Heart right ventricle (tissue), 16 donors: ENCODE measurements at regions not wholly inside any gene's neighbourhood (a gene's known extent, or its start where the extent isn't known, plus 50 kb on each side); places are given as distances from the start of the nearest gene placed in this dataset.

Experiments used
- ATAC-seq, 8 donors: fragments of 200-7000 bp; cut with Tn5 transposase; one replicate each; pipeline ENCODE4 v1.9.1; 2020; ENCODE audit warnings: mild to moderate bottlenecking in 8 of 8, moderate library complexity in 8 of 8, moderate number of reproducible peaks in 1 of 8
- DNase-seq, 2 donors: peaks; one replicate each; pipeline ENCODE4 v3.0.0-alpha.2; 2020
- H3K27ac ChIP-seq, 10 donors: fragments of 200-600 bp; sonication (generic) in 2 of 10; one replicate each; pipeline versions ENCODE4 v1.5.0 to v1.8.0; 2020 to 2022; ENCODE audit warnings: mild to moderate bottlenecking in 3 of 10
- H3K27me3 ChIP-seq, 7 donors: fragments of 200-600 bp; one replicate each; pipeline ENCODE4 v1.8.0; 2021 to 2022; ENCODE audit warnings: mild to moderate bottlenecking in 2 of 7
- H3K36me3 ChIP-seq, 9 donors: fragments of 200-600 bp; sonication (generic) in 1 of 9; one replicate each; pipeline versions ENCODE4 v1.5.0 to v1.8.0; 2020 to 2022; ENCODE audit warnings: mild to moderate bottlenecking in 2 of 9
- H3K4me1 ChIP-seq, 9 donors: fragments of 200-600 bp; sonication (generic) in 1 of 9; one replicate each; pipeline versions ENCODE4 v1.5.0 to v1.8.0; 2020 to 2022; ENCODE audit warnings: mild to moderate bottlenecking in 4 of 9
- H3K4me3 ChIP-seq, 10 donors: fragments of 200-600 bp; sonication (generic) in 2 of 10; one replicate each; pipeline versions ENCODE4 v1.5.0 to v1.8.0; 2020 to 2022; ENCODE audit warnings: mild to moderate bottlenecking in 7 of 10, moderate library complexity in 2 of 10
- H3K9me3 ChIP-seq, 11 donors: fragments of 200-600 bp in 10 of 11; sonication (generic) in 2 of 11; one replicate each; pipeline versions ENCODE4 v1.5.0 to v1.8.0; 2013 to 2022; ENCODE audit warnings: mild to moderate bottlenecking in 2 of 11, control low read depth in 1 of 11, moderate library complexity in 1 of 11
- CTCF ChIP-seq, 9 donors: fragments of 200-600 bp; sonication (generic) in 2 of 9; IDR thresholded peaks; one replicate each; pipeline versions ENCODE4 v1.5.0 to v1.8.0; 2021 to 2022; ENCODE audit warnings: antibody characterized with exemption in 9 of 9, mild to moderate bottlenecking in 5 of 9, moderate library complexity in 1 of 9
- WGBS, 2 donors: extraction: QIAGEN DNeasy Blood & Tissue Kit; methylation state at CpG; one replicate each; pipeline ENCODE4 v1.1.7; 2013; ENCODE audit warnings: inconsistent platforms in 1 of 2; 5-methylcytosine and 5-hydroxymethylcytosine counted together
- intact Hi-C, 10 donors: fragments of 100-400 bp; cut with DNase I; formaldehyde crosslinking; loops; one replicate each; pipeline versions ENCODE4 v1.11.1 to v1.14.2; 2022
- donor health status: Arrhythmogenic right ventricular cardiomyopathy.
- donor health status: ischemic (EF 13 %, LVEDD 7.1; RV severe dilation, severe dysfunction).
- donor health status: healthy with polysubstance abuse.
- donor health status: DM: no; HTN: yes; CAD: no.
- donor health status: DM: no; HTN: no; CAD: no.
- donor health status: ischemic (EF 25% LVEDD 6.9; RV normal size, moderate dysfunction).
- donor health status: ischemic (EF 25% LVEDD 5.7; RV mildly dilated, moderate dysfunction).
- donor health status: healthy.
- donor health status: DM: yes; HTN: yes; CAD: no.
- donor health status: Ischemic cardiomyopathy.
- donor health status: ischemic (EF 35%, LVEDD 5.7; RV mildly dilated, moderate dysfunction).
- donor health status: nonischemic (EF 11% LVEDD 7.7; RV severe dilation, severe dysfunction).
- donor health status: DM: yes; HTN: yes; CAD: no.
- donor health status: PGD.
- donor health status: ischemic (EF 29% LVEDD 5.4; RV normal size, mild dysfunction).
- donor health status: nonischemic (EF 23%, LVEDD 6.1; RV moderate dilation, normal function).

- H3K36me3 ChIP-seq, result no peaks in the 10 kb centered on the region
- intact Hi-C loops, result no loop called here
- no peak for ATAC-seq
- H3K4me1 ChIP-seq, result no peaks in the 10 kb centered on the region
- 91% methylated on average over 32 of the region's 32 CpGs for WGBS, 2 donors
- H3K27ac ChIP-seq, result no peak overlapping the region
- no peak overlapping the region for H3K4me3 ChIP-seq
- no peaks in the 10 kb centered on the region for H3K27me3 ChIP-seq
- H3K9me3 ChIP-seq, result no peaks in the 10 kb centered on the region
- TF ChIP-seq CTCF (IDR thresholded peaks at IDR 0.05), result no peak
- no peak for DNase-seq
Measured at GRCh38 chr3:63096248-63097058, 181.7 kb upstream of the SYNPR start.

GRCh38 chr3:63097396-63097795 lies 180.7 kb upstream of the SYNPR start:
- Histone ChIP-seq H3K27ac (no peak overlapping the region), H3K9me3 (no peaks in the 10 kb centered on the region), H3K4me3 (no peak overlapping the region), H3K4me1 (no peaks in the 10 kb centered on the region), H3K27me3 (no peaks in the 10 kb centered on the region), H3K36me3 (no peaks in the 10 kb centered on the region)
- ATAC-seq, result no peak
- WGBS, 2 donors, result 89% methylated on average over 11 of the region's 11 CpGs
- no peak for DNase-seq
- intact Hi-C loops, result no loop called here
- no peak for TF ChIP-seq CTCF (IDR thresholded peaks at IDR 0.05)

- TF ChIP-seq CTCF (IDR thresholded peaks at IDR 0.05), result no peak
- DNase-seq, result no peak
- WGBS, 2 donors, result 76 to 85% methylated on average over 3 of the region's 3 CpGs
Measured at GRCh38 chr3:63116922-63117321, 161.2 kb upstream of the SYNPR start.

GRCh38 chr3:63124090-63124489 lies 154.0 kb upstream of the SYNPR start:
- Histone ChIP-seq H3K27me3 (no peaks in the 10 kb centered on the region), H3K9me3 (no peaks in the 10 kb centered on the region), H3K4me3 (no peak overlapping the region), H3K4me1 (no peaks in the 10 kb centered on the region), H3K36me3 (no peaks in the 10 kb centered on the region), H3K27ac (no peak overlapping the region)
- DNase-seq, result no peak
- WGBS, 2 donors, result 62 to 63% methylated on average over 3 of the region's 3 CpGs
- ATAC-seq, result no peak
- intact Hi-C loops, result no loop called here
- TF ChIP-seq CTCF (IDR thresholded peaks at IDR 0.05), result no peak

More at GRCh38 chr3:63116922-63117321, 161.2 kb upstream of the SYNPR start:
- Histone ChIP-seq H3K4me3 (no peak overlapping the region), H3K27ac (no peak overlapping the region), H3K9me3 (peaks cover 0 to 4% (median 0%) of the 10 kb centered on the region in 11 donors), H3K4me1 (no peaks in the 10 kb centered on the region), H3K36me3 (no peaks in the 10 kb centered on the region), H3K27me3 (no peaks in the 10 kb centered on the region)
- intact Hi-C loops, result no loop called here
- ATAC-seq, result no peak
